H9 (cell line): ENCODE measurements at regions not wholly inside any gene's neighbourhood (a gene's known extent, or its start where the extent isn't known, plus 50 kb on each side); places are given as distances from the start of the nearest gene placed in this dataset.

Experiments used
- DNase-seq: peaks from one replicate; pipeline ENCODE4 v3.0.0-alpha.2; 2017
- H2AFZ ChIP-seq: one replicate; pipeline ENCODE4 v1.6.1; 2013; ENCODE audit warnings: mild to moderate bottlenecking, low read length, control low read depth, moderate library complexity
- H2AK5ac ChIP-seq: 2 replicates; pipeline ENCODE4 v1.6.1; 2013; ENCODE audit warnings: low read length, control low read depth, mixed read lengths; ENCODE audit not compliant: insufficient read length
- H2BK120ac ChIP-seq: one replicate; pipeline ENCODE4 v1.6.1; 2013; ENCODE audit warnings: low read depth, mild to moderate bottlenecking, low read length, control low read depth, inconsistent platforms; ENCODE audit not compliant: poor library complexity, severe bottlenecking
- H2BK12ac ChIP-seq: 2 replicates; pipeline ENCODE4 v1.6.1; 2013; ENCODE audit warnings: low read length, control low read depth, mixed read lengths, low read depth; ENCODE audit not compliant: insufficient read length
- H2BK15ac ChIP-seq: 2 replicates; pipeline ENCODE4 v1.6.1; 2013; ENCODE audit warnings: low read depth, low read length, control low read depth
- H2BK20ac ChIP-seq: one replicate; pipeline ENCODE4 v1.6.1; 2013; ENCODE audit warnings: low read depth, mild to moderate bottlenecking, low read length, control low read depth, inconsistent platforms; ENCODE audit not compliant: poor library complexity, severe bottlenecking
- H2BK5ac ChIP-seq: 2 replicates; pipeline ENCODE4 v1.6.1; 2013; ENCODE audit warnings: low read length, control low read depth, mixed read lengths; ENCODE audit not compliant: insufficient read length
- H3K14ac ChIP-seq: 2 replicates; pipeline ENCODE4 v1.6.1; 2013; ENCODE audit warnings: low read length, control low read depth; ENCODE audit not compliant: insufficient read depth
- H3K18ac ChIP-seq: 2 replicates; pipeline ENCODE4 v1.6.1; 2013; ENCODE audit warnings: low read depth, mild to moderate bottlenecking, mixed read lengths, low read length, control low read depth; ENCODE audit not compliant: insufficient read length
- H3K23ac ChIP-seq: 2 replicates; pipeline ENCODE4 v1.6.1; 2013; ENCODE audit warnings: low read length, control low read depth, mixed read lengths, low read depth; ENCODE audit not compliant: insufficient read length
- H3K23me2 ChIP-seq: 2 replicates; pipeline ENCODE4 v1.6.1; 2013; ENCODE audit warnings: low read depth, mild to moderate bottlenecking, mixed read lengths, low read length, control low read depth; ENCODE audit not compliant: insufficient read length, poor library complexity, severe bottlenecking
- H3K27ac ChIP-seq: 2 replicates; pipeline ENCODE4 v1.5.1; 2013; ENCODE audit warnings: low read length, control low read depth, mixed read lengths, low read depth; ENCODE audit not compliant: insufficient read length
- H3K27me3 ChIP-seq: 2 replicates; pipeline ENCODE4 v1.6.1; 2013; ENCODE audit warnings: low read length, control low read depth, inconsistent platforms; ENCODE audit not compliant: insufficient read depth
- H3K4ac ChIP-seq: 2 replicates; pipeline ENCODE4 v1.6.1; 2013; ENCODE audit warnings: low read depth, mild to moderate bottlenecking, control low read depth, inconsistent platforms, low read length, moderate library complexity
- H3K4me1 ChIP-seq: 2 replicates; pipeline ENCODE4 v1.6.1; 2013; ENCODE audit warnings: low read length, control low read depth, inconsistent platforms; ENCODE audit not compliant: insufficient read depth
- H3K4me2 ChIP-seq: 2 replicates; pipeline ENCODE4 v1.6.1; 2013; ENCODE audit warnings: low read length, control low read depth, mixed read lengths; ENCODE audit not compliant: insufficient read length, insufficient read depth
- H3K56ac ChIP-seq: 2 replicates; pipeline ENCODE4 v1.6.1; 2013; ENCODE audit warnings: low read depth, mild to moderate bottlenecking, mixed read lengths, low read length, control low read depth; ENCODE audit not compliant: insufficient read length
- H3K79me1 ChIP-seq: 2 replicates; pipeline ENCODE4 v1.6.1; 2013; ENCODE audit warnings: low read depth, mild to moderate bottlenecking, moderate library complexity, low read length, control low read depth, inconsistent platforms; ENCODE audit not compliant: insufficient read depth, poor library complexity, severe bottlenecking
- H3K79me2 ChIP-seq: 2 replicates; pipeline ENCODE4 v1.6.1; 2013; ENCODE audit warnings: low read length, control low read depth, inconsistent platforms; ENCODE audit not compliant: insufficient read depth
- H3K9ac ChIP-seq: 2 replicates; pipeline ENCODE4 v1.6.1; 2013; ENCODE audit warnings: low read length, control low read depth, mixed read lengths; ENCODE audit not compliant: insufficient read length; ENCODE audit errors: extremely low read depth
- H3K9me3 ChIP-seq: one replicate; pipeline ENCODE4 v1.6.1; 2013; ENCODE audit warnings: low read depth, low read length, inconsistent platforms; ENCODE audit not compliant: control insufficient read depth
- H3T11ph ChIP-seq: one replicate; pipeline ENCODE4 v1.6.1; 2013; ENCODE audit warnings: mild to moderate bottlenecking, low read length, control low read depth, inconsistent platforms
- H4K20me1 ChIP-seq: one replicate; pipeline ENCODE4 v1.6.1; 2013; ENCODE audit not compliant: control insufficient read depth, insufficient read length, insufficient read depth
- H4K5ac ChIP-seq: 2 replicates; pipeline ENCODE4 v1.6.1; 2013; ENCODE audit warnings: low read depth, mild to moderate bottlenecking, mixed read lengths, low read length, control low read depth; ENCODE audit not compliant: insufficient read length
- H4K8ac ChIP-seq: replicated peaks from 2 replicates; pipeline ENCODE4 v1.6.1; 2013; ENCODE audit warnings: low read length, control low read depth, mixed read lengths, low read depth; ENCODE audit not compliant: insufficient read length
- H4K91ac ChIP-seq: 2 replicates; pipeline ENCODE4 v1.6.1; 2013; ENCODE audit warnings: low read depth, mild to moderate bottlenecking, moderate library complexity, mixed read lengths, low read length, control low read depth; ENCODE audit not compliant: insufficient read length
- H3K27ac Mint-ChIP-seq, 3 experiments: 2 replicates in 2 of 3; 3 replicates in 1 of 3; pipeline ENCODE4 v1.8.0; 2020 to 2021; ENCODE audit warnings: mixed read lengths in 3 of 3, mild to moderate bottlenecking in 1 of 3, moderate library complexity in 1 of 3
- H3K27me3 Mint-ChIP-seq: 2 replicates; pipeline ENCODE4 v1.8.0; 2021; ENCODE audit warnings: low read depth, mild to moderate bottlenecking, moderate library complexity, mixed read lengths
- H3K36me3 Mint-ChIP-seq, 3 experiments: 2 replicates in 2 of 3; 3 replicates in 1 of 3; pipeline ENCODE4 v1.8.0; 2020 to 2021; ENCODE audit warnings: low read depth in 3 of 3, mixed read lengths in 3 of 3; ENCODE audit not compliant: insufficient read depth in 1 of 3
- H3K4me1 Mint-ChIP-seq, 2 experiments: 2 replicates each; pipeline ENCODE4 v1.8.0; 2020; ENCODE audit warnings: mixed read lengths in 2 of 2
- H3K4me3 Mint-ChIP-seq, 2 experiments: 2 replicates in 1 of 2; 3 replicates in 1 of 2; pipeline ENCODE4 v1.8.0; 2020 to 2021; ENCODE audit warnings: mild to moderate bottlenecking in 2 of 2, mixed read lengths in 2 of 2, moderate library complexity in 1 of 2
- H3K9me3 Mint-ChIP-seq, 2 experiments: 2 replicates in 1 of 2; 3 replicates in 1 of 2; pipeline ENCODE4 v1.8.0; 2020; ENCODE audit warnings: mild to moderate bottlenecking in 2 of 2, mixed read lengths in 2 of 2, moderate library complexity in 1 of 2
- WGBS: extraction: QIAGEN DNeasy Blood & Tissue Kit; methylation state at CpG from one replicate; pipeline ENCODE4 v1.1.7; 2013; ENCODE audit warnings: missing lambda C conversion rate, low lambda C conversion rate, mixed read lengths; ENCODE audit not compliant: insufficient read length; ENCODE audit errors: extremely low coverage; 5-methylcytosine and 5-hydroxymethylcytosine counted together
- TF ChIP-seq, protein P1 (sequence below): fragments of 200-600 bp; sonication (generic); conservative IDR thresholded peaks from 3 replicates; pipeline ENCODE4 v1.8.0; 2021; ENCODE audit warnings: antibody characterized with exemption, mild to moderate bottlenecking

DNA sequence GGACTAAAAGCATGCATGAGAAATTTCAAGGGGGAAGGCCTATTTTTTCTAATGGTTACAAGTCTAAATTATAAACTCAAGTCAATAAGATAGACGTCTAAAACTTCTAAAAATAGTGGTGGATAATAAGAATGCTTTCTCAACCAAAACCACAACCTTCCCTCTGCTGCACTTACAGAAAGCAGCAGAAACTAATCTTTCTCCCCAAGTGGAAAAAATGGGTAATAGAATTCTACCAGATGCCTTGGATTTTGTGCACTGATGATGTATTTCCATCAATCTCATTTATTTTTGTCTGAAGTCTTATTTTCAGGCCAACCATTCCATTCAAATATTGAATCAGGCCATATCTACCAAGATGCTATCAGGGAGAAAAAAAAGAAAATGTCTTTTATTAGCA lies 344.7 kb downstream of the NEK10 start:
- H4K91ac ChIP-seq: no peak overlapping the region
- H3K9me3 ChIP-seq: no peaks in the 10 kb centered on the region

More for the DNA sequence above, 344.7 kb downstream of the NEK10 start:
- no peak overlapping the region for H2BK15ac ChIP-seq
- H4K8ac ChIP-seq: no peak overlapping the region
- H3K27me3 ChIP-seq: no peaks in the 10 kb centered on the region
- H3K79me1 ChIP-seq: no peaks in the 10 kb centered on the region
- H3K23me2 ChIP-seq: no peaks in the 10 kb centered on the region
- H2BK120ac ChIP-seq: no peak overlapping the region
- Mint-ChIP-seq H3K4me3 (no peak overlapping the region), H3K27ac (no peak overlapping the region), H3K4me1 (peaks cover 31 to 32% of the 10 kb centered on the region in 2 experiments), H3K9me3 (peaks cover 0 to 4% of the 10 kb centered on the region in 2 experiments; a peak in 2 of 5 replicates), H3K36me3 (peaks cover 0 to 4% (median 0%) of the 10 kb centered on the region in 3 experiments; a peak in 2 of 7 replicates), H3K27me3 (peaks cover 12% of the 10 kb centered on the region)
- peaks cover 5% of the 10 kb centered on the region; the same call in 1 of the 2 replicates for H3K4me1 ChIP-seq
- H3K9ac ChIP-seq: no peak overlapping the region
- TF ChIP-seq, protein P1, sequence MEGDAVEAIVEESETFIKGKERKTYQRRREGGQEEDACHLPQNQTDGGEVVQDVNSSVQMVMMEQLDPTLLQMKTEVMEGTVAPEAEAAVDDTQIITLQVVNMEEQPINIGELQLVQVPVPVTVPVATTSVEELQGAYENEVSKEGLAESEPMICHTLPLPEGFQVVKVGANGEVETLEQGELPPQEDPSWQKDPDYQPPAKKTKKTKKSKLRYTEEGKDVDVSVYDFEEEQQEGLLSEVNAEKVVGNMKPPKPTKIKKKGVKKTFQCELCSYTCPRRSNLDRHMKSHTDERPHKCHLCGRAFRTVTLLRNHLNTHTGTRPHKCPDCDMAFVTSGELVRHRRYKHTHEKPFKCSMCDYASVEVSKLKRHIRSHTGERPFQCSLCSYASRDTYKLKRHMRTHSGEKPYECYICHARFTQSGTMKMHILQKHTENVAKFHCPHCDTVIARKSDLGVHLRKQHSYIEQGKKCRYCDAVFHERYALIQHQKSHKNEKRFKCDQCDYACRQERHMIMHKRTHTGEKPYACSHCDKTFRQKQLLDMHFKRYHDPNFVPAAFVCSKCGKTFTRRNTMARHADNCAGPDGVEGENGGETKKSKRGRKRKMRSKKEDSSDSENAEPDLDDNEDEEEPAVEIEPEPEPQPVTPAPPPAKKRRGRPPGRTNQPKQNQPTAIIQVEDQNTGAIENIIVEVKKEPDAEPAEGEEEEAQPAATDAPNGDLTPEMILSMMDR: no peak
- H3K79me2 ChIP-seq: no peaks in the 10 kb centered on the region
- no peak overlapping the region for H3K4me2 ChIP-seq
- DNase-seq: no peak
- H2AFZ ChIP-seq: no peak overlapping the region
- H3K4ac ChIP-seq: no peak overlapping the region
- no peak overlapping the region for H3K14ac ChIP-seq
- H3K27ac ChIP-seq: no peak overlapping the region
- no peak overlapping the region for H3T11ph ChIP-seq
- H2AK5ac ChIP-seq: no peak overlapping the region
- no peaks in the 10 kb centered on the region for H4K20me1 ChIP-seq
- H2BK20ac ChIP-seq: no peak overlapping the region
- H2BK5ac ChIP-seq: no peak overlapping the region
- WGBS: no CpG with 5 or more reads among the region's 1 CpG
- no peak overlapping the region for H2BK12ac ChIP-seq
- H3K56ac ChIP-seq: no peak overlapping the region
- H3K23ac ChIP-seq: no peak overlapping the region
- H3K18ac ChIP-seq: no peak overlapping the region
- no peak overlapping the region for H4K5ac ChIP-seq
